ENCODE measurements at regions not wholly inside any gene's neighbourhood (a gene's known extent, or its start where the extent isn't known, plus 50 kb on each side); places are given as distances from the start of the nearest gene placed in this dataset.
"Not testable (repeated sequence)": the region's sequence is repeated elsewhere in the genome, so short reads cannot be mapped to it uniquely, and the experiment has no call there.

DNA sequence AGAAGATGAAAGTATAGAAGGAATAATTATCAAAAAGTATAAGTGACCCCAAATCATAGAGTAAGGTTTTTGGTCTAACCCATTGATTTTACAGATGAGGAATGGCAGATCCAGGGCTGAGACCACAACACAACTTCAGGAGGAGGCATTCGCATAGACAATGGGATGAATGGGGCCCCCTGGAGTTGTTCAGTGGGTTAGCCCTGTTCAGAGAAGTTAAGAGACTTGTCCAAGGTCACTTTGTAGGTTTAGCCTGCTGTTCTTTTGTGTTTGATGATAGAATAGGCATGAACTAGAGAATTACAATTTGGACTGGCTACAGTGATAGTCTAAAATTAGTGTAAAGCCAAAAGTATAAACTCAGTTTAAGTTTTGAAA is 233.9 kb downstream of the KCNRG start:
- Histone ChIP-seq H3K9me3 (peaks cover 27% of the 10 kb centered on the region), H3K4me3 (peak overlapping the region; percentile 30; the same call in 1 of the 2 replicates), H3K4me1 (peaks cover 81% of the 10 kb centered on the region), H4K20me1 (no peaks in the 10 kb centered on the region), H3K27me3 (no peaks in the 10 kb centered on the region), H3K36me3 (no peaks in the 10 kb centered on the region), H3K4me2 (peak overlapping the region; percentile 75), H3K9ac (peak overlapping the region; percentile 64), H3K27ac (peak overlapping the region; percentile 92)
- TF ChIP-seq Cebpa-rat (IDR thresholded peaks at IDR 0.05) = no peak

DNA sequence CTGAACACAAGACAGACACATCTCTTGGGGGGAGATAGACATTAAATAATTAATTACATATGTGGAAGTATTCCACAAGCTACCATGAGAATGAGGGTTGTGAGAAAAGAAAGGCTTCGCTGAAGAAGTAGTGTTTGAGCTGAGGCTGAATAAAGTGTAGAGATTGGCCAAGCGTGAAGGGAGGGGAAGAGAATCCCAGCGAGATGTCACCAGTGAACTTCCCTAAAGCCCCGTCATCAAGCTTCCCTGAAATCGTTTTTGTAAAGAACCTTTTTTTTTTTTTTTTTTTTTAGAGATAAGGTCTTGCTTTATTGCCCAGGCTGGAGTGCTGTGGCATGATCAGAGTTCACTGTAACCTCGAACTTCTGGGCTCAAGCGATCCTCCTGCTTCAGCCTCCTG is 235.2 kb downstream of the KCNRG start:
- no peak for TF ChIP-seq Cebpa-rat (IDR thresholded peaks at IDR 0.05)
- H3K9me3 ChIP-seq = peaks cover 27% of the 10 kb centered on the region
- H3K4me3 ChIP-seq = no peak overlapping the region
- H4K20me1 ChIP-seq = no peaks in the 10 kb centered on the region
- no peaks in the 10 kb centered on the region for H3K27me3 ChIP-seq
- H3K9ac ChIP-seq = 0 out of 2 replicates have a peak overlapping the region, but pooled peaks have one; percentile 4
- peaks cover 75% of the 10 kb centered on the region for H3K4me1 ChIP-seq
- no peaks in the 10 kb centered on the region for H3K36me3 ChIP-seq
- peak overlapping the region; percentile 92 for H3K27ac ChIP-seq
- peak overlapping the region; percentile 75 for H3K4me2 ChIP-seq

DNA sequence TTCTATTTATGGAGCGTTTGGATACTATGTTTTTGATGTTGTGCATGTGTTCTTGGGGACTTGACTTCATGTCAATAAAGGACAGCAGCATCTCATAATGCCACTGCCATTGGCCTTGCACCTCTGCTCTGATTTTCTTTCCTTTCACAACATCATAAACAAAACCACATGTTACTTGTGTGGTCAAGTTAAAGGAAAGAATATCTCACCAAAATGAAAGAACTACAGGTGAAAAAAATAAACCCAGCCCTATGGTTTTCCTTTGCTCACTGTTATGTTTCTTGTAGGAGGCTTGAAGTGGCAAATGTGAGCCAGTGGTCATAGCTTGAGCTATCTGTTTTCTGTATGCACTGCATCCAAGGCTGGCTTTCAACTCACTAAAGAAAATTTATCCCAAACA is 240.4 kb downstream of the KCNRG start:
- Histone ChIP-seq H3K4me3 (no peak overlapping the region), H3K9ac (no peak overlapping the region), H3K36me3 (no peaks in the 10 kb centered on the region), H3K4me1 (peaks cover 53% of the 10 kb centered on the region), H3K27ac (no peak overlapping the region), H4K20me1 (no peaks in the 10 kb centered on the region), H3K27me3 (no peaks in the 10 kb centered on the region), H3K9me3 (peaks cover 15% of the 10 kb centered on the region), H3K4me2 (peak overlapping the region; percentile 25)
- TF ChIP-seq Cebpa-rat (IDR thresholded peaks at IDR 0.05) = no peak

DNA sequence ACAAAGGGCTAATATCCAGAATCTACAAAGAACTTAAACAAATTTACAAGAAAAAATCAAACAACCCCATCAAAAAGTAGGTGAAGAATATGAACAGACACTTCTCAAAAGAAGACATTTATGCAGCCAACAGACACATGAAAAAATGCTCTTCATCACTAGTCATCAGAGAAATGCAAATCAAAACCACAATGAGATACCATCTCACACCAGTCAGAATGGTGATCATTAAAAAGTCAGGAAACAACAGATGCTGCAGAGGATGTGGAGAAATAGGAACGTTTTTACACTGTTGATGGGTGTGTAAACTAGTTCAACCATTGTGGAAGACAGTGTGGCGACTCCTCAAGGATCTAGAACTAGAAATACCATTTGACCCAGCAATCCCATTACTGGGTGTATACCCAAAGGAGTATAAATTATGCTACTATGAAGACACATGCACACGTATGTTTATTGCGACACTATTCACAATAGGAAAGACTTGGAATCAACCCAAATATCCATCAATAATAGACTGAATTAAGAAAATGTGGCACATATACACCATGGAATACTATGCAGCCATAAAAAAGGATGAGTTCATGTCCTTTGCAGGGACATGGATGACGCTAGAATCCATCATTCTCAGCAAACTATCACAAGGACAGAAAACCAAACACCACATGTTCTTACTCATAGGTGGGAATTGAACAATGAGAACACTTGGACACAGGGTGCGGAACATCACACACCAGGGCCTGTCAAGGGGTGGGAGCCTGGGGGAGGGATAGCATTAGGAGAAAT is 241.5 kb downstream of the KCNRG start:
- not testable (repeated sequence) for H3K4me3 ChIP-seq, H3K27ac ChIP-seq, H4K20me1 ChIP-seq, H3K27me3 ChIP-seq, H3K36me3 ChIP-seq, H3K9ac ChIP-seq
- H3K4me1 ChIP-seq = peaks cover 42% of the 10 kb centered on the region
- H3K4me2 ChIP-seq = peak overlapping the region; percentile 25
- H3K9me3 ChIP-seq = peaks cover 17% of the 10 kb centered on the region

DNA sequence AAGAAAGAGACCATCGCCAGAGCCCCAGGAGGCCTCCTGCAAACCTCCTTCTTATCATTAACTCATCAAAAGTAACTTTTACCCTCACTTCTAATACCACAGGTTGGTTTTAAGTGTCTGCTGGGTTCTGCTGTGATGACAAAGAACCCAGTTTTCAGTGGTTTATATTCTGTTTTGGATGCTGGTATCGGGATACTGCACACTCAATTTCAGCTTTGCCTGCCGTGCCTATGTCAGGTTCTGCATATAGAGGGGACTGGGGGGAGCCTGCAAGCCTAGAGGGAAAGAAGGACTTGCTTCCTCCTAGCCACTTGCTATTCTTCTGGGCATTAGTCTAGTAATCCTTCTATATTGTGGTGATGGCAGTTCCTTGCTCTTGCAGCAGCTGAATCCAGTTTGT is 242.4 kb downstream of the KCNRG start:
- H3K4me3 ChIP-seq = no peak overlapping the region
- peak overlapping the region; percentile 59 for H3K4me2 ChIP-seq
- no peaks in the 10 kb centered on the region for H4K20me1 ChIP-seq
- no peaks in the 10 kb centered on the region for H3K27me3 ChIP-seq
- peak overlapping the region; percentile 55; the same call in 1 of the 2 replicates for H3K9ac ChIP-seq
- no peak for TF ChIP-seq Cebpa-rat (IDR thresholded peaks at IDR 0.05)
- peaks cover 36% of the 10 kb centered on the region for H3K4me1 ChIP-seq
- H3K27ac ChIP-seq = peak overlapping the region; percentile 53
- no peaks in the 10 kb centered on the region for H3K36me3 ChIP-seq
- H3K9me3 ChIP-seq = peaks cover 16% of the 10 kb centered on the region

DNA sequence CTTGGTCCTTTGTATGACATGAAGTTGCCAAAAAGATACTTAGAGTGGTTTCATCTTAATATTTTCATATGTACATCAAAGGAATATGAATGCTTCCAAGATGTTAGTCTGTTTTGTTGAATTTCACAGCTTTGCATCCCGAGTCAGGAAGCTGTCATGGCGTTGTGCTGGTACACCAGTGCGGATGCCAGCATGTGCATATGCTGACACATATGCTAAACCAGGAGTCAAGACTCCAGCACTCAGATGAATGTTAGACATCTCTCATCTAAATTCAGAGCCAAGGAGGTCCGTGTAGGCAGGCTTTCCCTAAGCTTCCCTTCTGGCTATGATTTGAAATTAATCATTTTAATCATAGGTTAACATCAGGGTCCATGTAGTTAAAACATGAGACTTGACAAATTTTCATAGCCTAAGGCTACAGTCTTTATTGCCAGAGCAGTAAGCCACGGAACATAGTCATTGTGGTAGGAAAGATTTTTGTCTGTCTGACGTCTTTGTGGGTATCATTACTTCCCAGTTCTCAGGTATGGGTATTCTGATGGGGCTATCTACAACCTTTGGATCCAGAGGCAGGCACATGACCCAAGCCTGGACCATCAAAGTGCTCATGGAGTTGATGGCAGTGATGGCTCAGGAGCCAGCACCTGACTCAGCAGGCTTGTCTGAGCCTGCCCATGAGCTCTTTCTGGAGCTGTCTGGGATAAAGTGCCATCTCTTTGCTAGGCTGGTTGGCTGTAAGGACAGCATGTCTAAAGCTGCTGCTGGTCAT is 246.1 kb downstream of the KCNRG start:
- no peak overlapping the region for H3K27ac ChIP-seq

DNA sequence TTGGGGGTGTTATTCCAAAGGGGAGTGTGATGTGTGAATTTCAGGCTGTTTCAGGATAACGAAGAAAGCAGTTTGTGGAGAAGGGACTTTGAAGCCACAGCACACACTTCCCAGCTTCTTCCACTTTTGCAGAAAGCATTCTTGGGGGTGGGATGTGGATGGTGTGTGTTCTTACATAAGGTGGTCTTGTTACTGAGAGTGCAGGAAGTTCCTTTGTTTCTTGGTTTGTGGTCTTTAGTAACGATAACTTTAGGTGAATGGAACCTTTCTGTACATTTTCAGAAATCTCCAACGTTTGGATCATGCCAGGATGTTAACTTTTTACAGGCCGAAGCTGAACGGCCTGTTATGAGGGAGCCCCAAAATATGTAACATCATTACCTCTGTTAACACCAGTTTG is 251.8 kb downstream of the KCNRG start:
- H3K4me3 ChIP-seq = no peak overlapping the region
- no peak overlapping the region for H3K27ac ChIP-seq
- TF ChIP-seq Cebpa-rat (IDR thresholded peaks at IDR 0.05) = no peak
- peaks cover 34% of the 10 kb centered on the region for H3K4me1 ChIP-seq
- H3K9me3 ChIP-seq = 0 out of 2 replicates have a peak, but pooled peaks cover 7% of the 10 kb centered on the region
- H4K20me1 ChIP-seq = no peaks in the 10 kb centered on the region
- H3K27me3 ChIP-seq = no peaks in the 10 kb centered on the region
- no peaks in the 10 kb centered on the region for H3K36me3 ChIP-seq
- H3K4me2 ChIP-seq = no peak overlapping the region
- no peak overlapping the region for H3K9ac ChIP-seq

More for the DNA sequence above, 246.1 kb downstream of the KCNRG start:
- TF ChIP-seq Cebpa-rat (IDR thresholded peaks at IDR 0.05) = no peak
- H3K27me3 ChIP-seq = no peaks in the 10 kb centered on the region
- no peak overlapping the region for H3K9ac ChIP-seq
- no peak overlapping the region for H3K4me2 ChIP-seq
- H3K4me3 ChIP-seq = no peak overlapping the region
- no peaks in the 10 kb centered on the region for H3K36me3 ChIP-seq
- H3K4me1 ChIP-seq = peaks cover 29% of the 10 kb centered on the region
- H3K9me3 ChIP-seq = peaks cover 17% of the 10 kb centered on the region; the same call in 1 of the 2 replicates
- H4K20me1 ChIP-seq = no peaks in the 10 kb centered on the region

DNA sequence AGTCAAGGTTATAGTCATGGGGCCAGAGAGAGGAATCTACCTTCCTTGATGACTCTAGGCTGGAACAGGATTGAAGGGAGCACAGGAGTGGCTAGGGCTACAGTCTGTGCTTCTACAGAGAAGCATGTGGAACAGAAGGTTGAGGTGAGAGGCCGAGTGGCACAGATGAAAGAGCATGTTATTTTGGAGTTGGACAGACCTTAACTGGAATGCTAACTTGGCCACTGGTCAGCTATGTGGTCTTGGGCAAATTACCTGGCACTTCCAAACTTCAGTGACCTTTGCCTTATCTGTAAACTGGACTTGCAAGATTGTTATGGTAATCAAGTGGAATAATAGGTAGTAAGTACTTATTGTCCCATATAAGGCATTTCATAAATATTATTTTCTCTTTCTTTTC is 252.7 kb downstream of the KCNRG start:
- no peak overlapping the region for H3K9ac ChIP-seq
- H3K27ac ChIP-seq = no peak overlapping the region
- peaks cover 4% of the 10 kb centered on the region; the same call in 1 of the 2 replicates for H3K9me3 ChIP-seq
- H3K27me3 ChIP-seq = no peaks in the 10 kb centered on the region
- peaks cover 39% of the 10 kb centered on the region for H3K4me1 ChIP-seq
- no peak for TF ChIP-seq Cebpa-rat (IDR thresholded peaks at IDR 0.05)
- H3K4me2 ChIP-seq = no peak overlapping the region
- H3K4me3 ChIP-seq = no peak overlapping the region
- no peaks in the 10 kb centered on the region for H4K20me1 ChIP-seq
- no peaks in the 10 kb centered on the region for H3K36me3 ChIP-seq

DNA sequence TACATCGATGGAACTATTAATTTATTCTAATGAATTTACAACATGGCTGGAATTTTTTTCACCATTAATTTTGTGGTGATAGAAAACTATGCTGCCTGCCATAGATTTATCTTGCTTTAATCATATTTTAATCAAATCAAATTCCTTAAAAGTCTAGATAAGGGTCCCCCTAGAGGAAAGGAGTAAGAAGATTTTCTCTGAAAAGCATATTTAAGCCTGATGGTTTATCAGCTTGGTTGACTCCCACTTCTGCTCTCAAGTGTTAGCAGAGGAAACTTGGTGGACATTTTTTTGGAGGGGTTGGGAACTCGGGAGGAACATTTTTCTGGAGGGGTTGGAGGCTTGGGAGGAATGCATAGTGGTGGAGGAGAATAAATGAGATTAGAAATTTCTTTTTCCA is 253.3 kb downstream of the KCNRG start:
- H4K20me1 ChIP-seq = no peaks in the 10 kb centered on the region
- H3K9ac ChIP-seq = no peak overlapping the region
- H3K27ac ChIP-seq = no peak overlapping the region
- H3K36me3 ChIP-seq = no peaks in the 10 kb centered on the region
- TF ChIP-seq Cebpa-rat (IDR thresholded peaks at IDR 0.05) = no peak
- no peak overlapping the region for H3K4me2 ChIP-seq
- no peak overlapping the region for H3K4me3 ChIP-seq
- peaks cover 6% of the 10 kb centered on the region; the same call in 1 of the 2 replicates for H3K9me3 ChIP-seq
- H3K4me1 ChIP-seq = peaks cover 39% of the 10 kb centered on the region
- H3K27me3 ChIP-seq = no peaks in the 10 kb centered on the region

DNA sequence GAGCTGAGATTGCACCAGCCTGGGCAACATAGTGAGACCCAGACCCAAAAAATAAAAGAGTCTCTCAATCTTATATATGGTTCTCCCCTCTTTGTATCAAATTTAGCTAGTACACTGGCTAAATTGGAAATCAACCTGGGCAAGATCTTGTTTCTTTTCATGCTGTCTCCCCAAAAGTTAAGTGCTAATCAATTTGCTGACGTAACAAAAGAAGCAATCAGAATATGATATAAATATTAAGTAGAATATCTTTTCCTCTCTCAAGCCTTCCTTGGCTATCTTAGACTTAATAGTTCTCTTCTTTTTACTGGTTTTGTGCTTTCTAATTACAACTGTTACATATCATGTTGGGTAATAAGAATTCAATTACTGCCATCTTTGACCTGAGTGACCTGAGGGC is 258.9 kb downstream of the KCNRG start:
- no peak for TF ChIP-seq Cebpa-rat (IDR thresholded peaks at IDR 0.05)
- Histone ChIP-seq H3K4me2 (no peak overlapping the region), H3K36me3 (no peaks in the 10 kb centered on the region), H3K27ac (no peak overlapping the region), H3K9me3 (peaks cover 24% of the 10 kb centered on the region), H3K4me1 (peaks cover 53% of the 10 kb centered on the region), H4K20me1 (no peaks in the 10 kb centered on the region), H3K4me3 (no peak overlapping the region), H3K9ac (no peak overlapping the region), H3K27me3 (no peaks in the 10 kb centered on the region)

Data from BLaER1 (cell line).